ENCODE measurements at regions not wholly inside any gene's neighbourhood (a gene's known extent, or its start where the extent isn't known, plus 50 kb on each side); places are given as distances from the start of the nearest gene placed in this dataset.

DNA sequence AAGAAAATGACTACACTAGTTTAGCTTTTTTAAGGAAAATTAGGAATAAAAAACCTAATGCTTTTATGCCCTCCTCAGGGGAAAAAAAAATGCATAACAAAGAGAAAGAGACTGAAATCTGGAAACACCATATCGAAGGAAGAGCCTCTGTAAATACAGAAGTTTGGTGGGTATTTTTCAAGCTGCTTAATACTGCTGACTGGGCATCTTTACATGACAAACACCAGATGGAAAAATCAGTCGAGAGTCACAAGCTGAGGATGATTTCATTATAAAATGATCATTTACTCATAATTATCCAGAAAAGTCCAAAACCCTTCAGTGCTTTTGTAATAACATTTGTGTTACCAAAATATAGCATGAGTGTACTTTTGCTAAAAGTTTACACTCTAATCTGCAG, 1600.7 kb upstream of the ACVR2A start:
- Mint-ChIP-seq H3K4me3 (no peak overlapping the region), H3K4me1 (ENCODE audit: low read depth) (no peaks in the 10 kb centered on the region), H3K9me3 (no peaks in the 10 kb centered on the region), H3K36me3 (ENCODE audit: low read depth) (no peaks in the 10 kb centered on the region), H3K27ac (no peak overlapping the region), H3K27me3 (no peaks in the 10 kb centered on the region)
- no peak for DNase-seq
- ChIA-PET CTCF (no interaction called here), POLR2A (no interaction called here)
- Histone ChIP-seq H3K4me1 (ENCODE audit: insufficient read depth, low read length) (no peaks in the 10 kb centered on the region), H3K36me3 (ENCODE audit: insufficient read depth, low read length) (no peaks in the 10 kb centered on the region), H3K27ac (ENCODE audit: low read depth in 1 of 2, low read length in 2 of 2) (no peak overlapping the region), H3K4me3 (ENCODE audit: low read length) (no peak overlapping the region), H3K27me3 (ENCODE audit: control insufficient read depth in 1 of 2, insufficient read depth in 2 of 2, low read length in 2 of 2) (no peaks in the 10 kb centered on the region), H3K9me3 (ENCODE audit: control insufficient read depth in 1 of 2, insufficient read depth in 1 of 2, low read length in 2 of 2) (no peaks in the 10 kb centered on the region)
- TF ChIP-seq, protein P1, sequence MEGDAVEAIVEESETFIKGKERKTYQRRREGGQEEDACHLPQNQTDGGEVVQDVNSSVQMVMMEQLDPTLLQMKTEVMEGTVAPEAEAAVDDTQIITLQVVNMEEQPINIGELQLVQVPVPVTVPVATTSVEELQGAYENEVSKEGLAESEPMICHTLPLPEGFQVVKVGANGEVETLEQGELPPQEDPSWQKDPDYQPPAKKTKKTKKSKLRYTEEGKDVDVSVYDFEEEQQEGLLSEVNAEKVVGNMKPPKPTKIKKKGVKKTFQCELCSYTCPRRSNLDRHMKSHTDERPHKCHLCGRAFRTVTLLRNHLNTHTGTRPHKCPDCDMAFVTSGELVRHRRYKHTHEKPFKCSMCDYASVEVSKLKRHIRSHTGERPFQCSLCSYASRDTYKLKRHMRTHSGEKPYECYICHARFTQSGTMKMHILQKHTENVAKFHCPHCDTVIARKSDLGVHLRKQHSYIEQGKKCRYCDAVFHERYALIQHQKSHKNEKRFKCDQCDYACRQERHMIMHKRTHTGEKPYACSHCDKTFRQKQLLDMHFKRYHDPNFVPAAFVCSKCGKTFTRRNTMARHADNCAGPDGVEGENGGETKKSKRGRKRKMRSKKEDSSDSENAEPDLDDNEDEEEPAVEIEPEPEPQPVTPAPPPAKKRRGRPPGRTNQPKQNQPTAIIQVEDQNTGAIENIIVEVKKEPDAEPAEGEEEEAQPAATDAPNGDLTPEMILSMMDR (IDR thresholded peaks at IDR 0.05) = no peak
- ATAC-seq (ENCODE audit: poor library complexity) = no peak
- intact Hi-C loops (cut with DNase I, micrococcal nuclease) = no loop called here

DNA sequence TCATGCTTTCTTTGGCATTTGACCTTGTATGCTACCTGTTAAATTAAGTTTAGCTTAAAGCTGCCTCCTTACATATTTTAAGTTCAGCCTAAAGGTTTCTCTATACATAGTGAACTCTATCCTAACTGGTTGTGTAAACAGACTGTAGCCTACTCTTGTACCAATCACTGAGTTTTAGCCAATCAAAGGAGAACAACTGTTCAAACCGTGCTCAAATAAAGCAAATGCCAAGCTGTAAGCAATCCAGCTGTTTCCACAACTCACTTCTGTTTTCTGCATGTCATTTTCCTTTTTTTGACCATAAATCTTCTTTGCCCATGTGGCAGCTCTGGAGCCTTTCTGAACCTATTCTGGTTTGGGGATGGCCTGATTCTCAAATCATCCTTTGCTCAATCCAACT, 1603.8 kb upstream of the ACVR2A start:
- H3K27me3 ChIP-seq (ENCODE audit: control insufficient read depth in 1 of 2, insufficient read depth in 2 of 2, low read length in 2 of 2) = no peaks in the 10 kb centered on the region
- ChIA-PET CTCF (no interaction called here), POLR2A (no interaction called here)
- ATAC-seq (ENCODE audit: poor library complexity) (no peak), DNase-seq (no peak)
- no peak overlapping the region for H3K27ac Mint-ChIP-seq
- H3K4me1 Mint-ChIP-seq (ENCODE audit: low read depth) = no peaks in the 10 kb centered on the region
- no peaks in the 10 kb centered on the region for H3K36me3 ChIP-seq (ENCODE audit: insufficient read depth, low read length)
- no peak overlapping the region for H3K27ac ChIP-seq (ENCODE audit: low read depth in 1 of 2, low read length in 2 of 2)
- no peaks in the 10 kb centered on the region for H3K4me1 ChIP-seq (ENCODE audit: insufficient read depth, low read length)
- TF ChIP-seq, protein P1 (IDR thresholded peaks at IDR 0.05) = no peak
- H3K27me3 Mint-ChIP-seq = no peaks in the 10 kb centered on the region
- no peak overlapping the region for H3K4me3 Mint-ChIP-seq
- peaks cover 0 to 3% of the 10 kb centered on the region in 2 experiments for H3K9me3 ChIP-seq (ENCODE audit: control insufficient read depth in 1 of 2, insufficient read depth in 1 of 2, low read length in 2 of 2)
- no peaks in the 10 kb centered on the region for H3K36me3 Mint-ChIP-seq (ENCODE audit: low read depth)
- no peak overlapping the region for H3K4me3 ChIP-seq (ENCODE audit: low read length)
- intact Hi-C loops (cut with DNase I, micrococcal nuclease) = no loop called here
- H3K9me3 Mint-ChIP-seq = no peaks in the 10 kb centered on the region

DNA sequence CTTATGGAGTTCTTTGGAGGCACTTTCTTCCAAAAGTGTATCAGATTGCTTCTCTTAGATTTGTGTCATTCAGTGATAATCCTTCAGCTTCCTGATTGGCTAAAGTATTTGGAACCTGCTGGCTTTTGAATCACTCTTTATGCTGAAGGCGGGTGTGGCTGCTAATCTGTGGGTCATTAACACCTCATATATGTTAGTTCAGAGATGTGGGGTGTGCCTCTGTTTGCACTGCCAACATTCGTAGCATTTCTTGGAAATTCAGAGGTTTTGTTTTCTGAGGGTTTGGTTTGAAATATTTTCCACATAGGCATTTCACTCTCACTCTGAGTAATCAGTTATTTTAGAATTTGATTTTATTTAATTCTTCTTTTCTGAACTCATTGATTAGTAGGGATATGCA, 1604.4 kb upstream of the ACVR2A start:
- intact Hi-C loops (cut with DNase I, micrococcal nuclease) = no loop called here
- H3K4me1 ChIP-seq (ENCODE audit: insufficient read depth, low read length) = no peaks in the 10 kb centered on the region
- Mint-ChIP-seq H3K9me3 (no peaks in the 10 kb centered on the region), H3K4me1 (ENCODE audit: low read depth) (no peaks in the 10 kb centered on the region), H3K36me3 (ENCODE audit: low read depth) (no peaks in the 10 kb centered on the region), H3K27me3 (no peaks in the 10 kb centered on the region), H3K27ac (no peak overlapping the region), H3K4me3 (no peak overlapping the region)
- no peak overlapping the region for H3K27ac ChIP-seq (ENCODE audit: low read depth in 1 of 2, low read length in 2 of 2)
- TF ChIP-seq, protein P1 (IDR thresholded peaks at IDR 0.05) = no peak
- no peaks in the 10 kb centered on the region for H3K36me3 ChIP-seq (ENCODE audit: insufficient read depth, low read length)
- H3K4me3 ChIP-seq (ENCODE audit: low read length) = no peak overlapping the region
- ATAC-seq (ENCODE audit: poor library complexity) = no peak
- no peaks in the 10 kb centered on the region for H3K27me3 ChIP-seq (ENCODE audit: control insufficient read depth in 1 of 2, insufficient read depth in 2 of 2, low read length in 2 of 2)
- CTCF ChIA-PET = no interaction called here
- peaks cover 0 to 3% of the 10 kb centered on the region in 2 experiments for H3K9me3 ChIP-seq (ENCODE audit: control insufficient read depth in 1 of 2, insufficient read depth in 1 of 2, low read length in 2 of 2)
- POLR2A ChIA-PET = no interaction called here
- no peak for DNase-seq
